SK-N-SH treated with all-trans-retinoic acid at 6 μM for 48 hours (cell line): ENCODE measurements at regions not wholly inside any gene's neighbourhood (a gene's known extent, or its start where the extent isn't known, plus 50 kb on each side); places are given as distances from the start of the nearest gene placed in this dataset.

Experiments
- ATAC-seq: fragments of 200-7000 bp; cut with Tn5 transposase; 3 replicates; pipeline ENCODE4 v1.9.1; 2020; ENCODE audit warnings: mild to moderate bottlenecking, moderate library complexity
- ARNTL ChIP-seq: fragments of 450-650 bp; formaldehyde crosslinking; IDR thresholded peaks from 2 replicates; pipeline ENCODE4 v1.5.0; 2020; ENCODE audit warnings: low read depth, mild to moderate bottlenecking, moderate library complexity, borderline replicate concordance
- CREB5 ChIP-seq: fragments of 250-450 bp; sonication (Bioruptor Pico); IDR thresholded peaks from 2 replicates; pipeline ENCODE4 v1.5.1; 2020; ENCODE audit warnings: low read depth, mild to moderate bottlenecking, moderate library complexity
- GLIS3 ChIP-seq: fragments of 250-450 bp; sonication (Bioruptor Pico); IDR thresholded peaks from 2 replicates; pipeline ENCODE4 v1.5.0; 2020; ENCODE audit warnings: mild to moderate bottlenecking, moderate library complexity
- ISL1 ChIP-seq: fragments of 250-450 bp; sonication (Bioruptor Pico); IDR thresholded peaks from 2 replicates; pipeline ENCODE4 v2.1.2; 2022; ENCODE audit warnings: mild to moderate bottlenecking, moderate library complexity
- OSR1 ChIP-seq: fragments of 250-450 bp; sonication (Bioruptor Pico); IDR thresholded peaks from 2 replicates; pipeline ENCODE4 v1.8.0; 2022; ENCODE audit warnings: moderate library complexity, mild to moderate bottlenecking, inconsistent platforms
- POU6F1 ChIP-seq: fragments of 250-450 bp; sonication (Bioruptor Pico); IDR thresholded peaks from 2 replicates; pipeline ENCODE4 v1.8.0; 2021; ENCODE audit warnings: low read depth, mild to moderate bottlenecking, moderate library complexity, borderline replicate concordance
- PPARA ChIP-seq: fragments of 250-450 bp; sonication (Bioruptor Pico); IDR thresholded peaks from 2 replicates; pipeline ENCODE4 v1.5.0; 2020; ENCODE audit warnings: mild to moderate bottlenecking, borderline replicate concordance
- RARB ChIP-seq: fragments of 250-450 bp; sonication (Bioruptor Pico); IDR thresholded peaks from 2 replicates; pipeline ENCODE4 v1.8.0; 2021; ENCODE audit warnings: mild to moderate bottlenecking, moderate library complexity
- SNAI2 ChIP-seq: fragments of 250-450 bp; sonication (Bioruptor Pico); IDR thresholded peaks from 2 replicates; pipeline ENCODE4 v1.5.0; 2020; ENCODE audit warnings: mild to moderate bottlenecking, moderate library complexity
- TCF4 ChIP-seq: fragments of 250-450 bp; sonication (Bioruptor Pico); IDR thresholded peaks from 2 replicates; pipeline ENCODE4 v1.8.0; 2021; ENCODE audit warnings: mild to moderate bottlenecking, moderate library complexity, borderline replicate concordance
- TOX ChIP-seq: fragments of 250-450 bp; sonication (Bioruptor Pico); IDR thresholded peaks from 2 replicates; pipeline ENCODE4 v1.8.0; 2021; ENCODE audit warnings: mild to moderate bottlenecking, moderate library complexity, borderline replicate concordance
- ZC3H10 ChIP-seq: fragments of 250-450 bp; sonication (Bioruptor Pico); IDR thresholded peaks from 2 replicates; pipeline ENCODE4 v1.5.1; 2021; ENCODE audit warnings: mild to moderate bottlenecking, moderate library complexity
- ZFP3 ChIP-seq: fragments of 250-450 bp; sonication (Bioruptor Pico); IDR thresholded peaks from 2 replicates; pipeline ENCODE4 v1.5.0; 2020; ENCODE audit warnings: mild to moderate bottlenecking, moderate library complexity
- ZFP30 ChIP-seq: fragments of 450-650 bp; formaldehyde crosslinking; IDR thresholded peaks from 2 replicates; pipeline ENCODE4 v1.5.0; 2022; ENCODE audit warnings: mild to moderate bottlenecking, moderate library complexity
- ZNF565 ChIP-seq: fragments of 450-650 bp; formaldehyde crosslinking; conservative IDR thresholded peaks from 2 replicates; pipeline ENCODE4 v1.5.0; 2020; ENCODE audit warnings: low read depth, mild to moderate bottlenecking, moderate library complexity
- ZNF70 ChIP-seq: fragments of 450-650 bp; formaldehyde crosslinking; IDR thresholded peaks from 2 replicates; pipeline ENCODE4 v1.5.0; 2020; ENCODE audit warnings: mild to moderate bottlenecking, moderate library complexity
- ZNF8 ChIP-seq: fragments of 450-650 bp; formaldehyde crosslinking; IDR thresholded peaks from 2 replicates; pipeline ENCODE4 v1.5.0; 2020; ENCODE audit warnings: mild to moderate bottlenecking, moderate library complexity
- TF ChIP-seq, protein P1 (sequence below): fragments of 250-450 bp; sonication (Bioruptor Pico); IDR thresholded peaks from 2 replicates; pipeline ENCODE4 v1.8.0; 2020; ENCODE audit warnings: mild to moderate bottlenecking, moderate library complexity, borderline replicate concordance
- TF ChIP-seq, protein P2 (sequence below): fragments of 250-450 bp; sonication (Bioruptor Pico); IDR thresholded peaks from 2 replicates; pipeline ENCODE4 v1.5.1; 2021; ENCODE audit warnings: mild to moderate bottlenecking, moderate library complexity
- TF ChIP-seq, protein P3 (sequence below): fragments of 250-450 bp; sonication (Bioruptor Pico); IDR thresholded peaks from 2 replicates; pipeline ENCODE4 v1.5.0; 2020; ENCODE audit warnings: mild to moderate bottlenecking, moderate library complexity

- TF ChIP-seq, protein P1, sequence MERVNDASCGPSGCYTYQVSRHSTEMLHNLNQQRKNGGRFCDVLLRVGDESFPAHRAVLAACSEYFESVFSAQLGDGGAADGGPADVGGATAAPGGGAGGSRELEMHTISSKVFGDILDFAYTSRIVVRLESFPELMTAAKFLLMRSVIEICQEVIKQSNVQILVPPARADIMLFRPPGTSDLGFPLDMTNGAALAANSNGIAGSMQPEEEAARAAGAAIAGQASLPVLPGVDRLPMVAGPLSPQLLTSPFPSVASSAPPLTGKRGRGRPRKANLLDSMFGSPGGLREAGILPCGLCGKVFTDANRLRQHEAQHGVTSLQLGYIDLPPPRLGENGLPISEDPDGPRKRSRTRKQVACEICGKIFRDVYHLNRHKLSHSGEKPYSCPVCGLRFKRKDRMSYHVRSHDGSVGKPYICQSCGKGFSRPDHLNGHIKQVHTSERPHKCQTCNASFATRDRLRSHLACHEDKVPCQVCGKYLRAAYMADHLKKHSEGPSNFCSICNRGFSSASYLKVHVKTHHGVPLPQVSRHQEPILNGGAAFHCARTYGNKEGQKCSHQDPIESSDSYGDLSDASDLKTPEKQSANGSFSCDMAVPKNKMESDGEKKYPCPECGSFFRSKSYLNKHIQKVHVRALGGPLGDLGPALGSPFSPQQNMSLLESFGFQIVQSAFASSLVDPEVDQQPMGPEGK (CRISPR knock-in tag), result no peak
These were observed 233.4 kb upstream of the HS3ST3A1 start (continued) for GRCh38 chr17:13835151-13835550.

DNA sequence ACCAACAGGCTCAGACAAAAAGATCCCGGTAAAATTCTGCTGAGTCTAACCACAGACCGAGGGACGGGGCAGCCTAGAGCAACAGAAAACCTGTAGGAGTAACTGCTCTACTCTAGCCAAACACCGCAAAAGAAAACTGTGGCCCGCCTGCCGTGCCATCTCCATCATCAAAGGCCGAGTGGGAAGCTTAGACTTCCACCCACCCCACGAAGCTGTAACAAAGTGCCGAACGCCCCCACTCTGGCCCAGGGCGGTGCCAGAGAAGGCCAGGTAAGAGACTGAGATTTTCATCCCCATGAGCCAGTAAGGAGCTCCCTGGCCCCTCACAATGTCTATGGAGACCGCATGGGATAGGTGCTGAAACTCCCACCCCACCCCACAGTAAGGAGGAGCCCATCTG is 231.9 kb upstream of the COX10 start:
- no peak for ATAC-seq
- no peak for TF ChIP-seq CREB5 (CRISPR knock-in tag)
- no peak for TF ChIP-seq OSR1 (CRISPR knock-in tag)
- no peak for TF ChIP-seq GLIS3
- TF ChIP-seq, all 23 proteins: peak for 0

GRCh38 chr17:13840254-13840653 is 229.1 kb upstream of the COX10 start:
- no peak for ATAC-seq
- TF ChIP-seq ZC3H10 (CRISPR knock-in tag) (no peak), TCF4 (CRISPR knock-in tag) (no peak), ARNTL (CRISPR knock-in tag) (no peak), ISL1 (no peak), POU6F1 (no peak), ZNF8 (CRISPR knock-in tag) (no peak), RARB (no peak), SNAI2 (CRISPR knock-in tag) (no peak), OSR1 (CRISPR knock-in tag) (no peak), CREB5 (CRISPR knock-in tag) (no peak)

DNA sequence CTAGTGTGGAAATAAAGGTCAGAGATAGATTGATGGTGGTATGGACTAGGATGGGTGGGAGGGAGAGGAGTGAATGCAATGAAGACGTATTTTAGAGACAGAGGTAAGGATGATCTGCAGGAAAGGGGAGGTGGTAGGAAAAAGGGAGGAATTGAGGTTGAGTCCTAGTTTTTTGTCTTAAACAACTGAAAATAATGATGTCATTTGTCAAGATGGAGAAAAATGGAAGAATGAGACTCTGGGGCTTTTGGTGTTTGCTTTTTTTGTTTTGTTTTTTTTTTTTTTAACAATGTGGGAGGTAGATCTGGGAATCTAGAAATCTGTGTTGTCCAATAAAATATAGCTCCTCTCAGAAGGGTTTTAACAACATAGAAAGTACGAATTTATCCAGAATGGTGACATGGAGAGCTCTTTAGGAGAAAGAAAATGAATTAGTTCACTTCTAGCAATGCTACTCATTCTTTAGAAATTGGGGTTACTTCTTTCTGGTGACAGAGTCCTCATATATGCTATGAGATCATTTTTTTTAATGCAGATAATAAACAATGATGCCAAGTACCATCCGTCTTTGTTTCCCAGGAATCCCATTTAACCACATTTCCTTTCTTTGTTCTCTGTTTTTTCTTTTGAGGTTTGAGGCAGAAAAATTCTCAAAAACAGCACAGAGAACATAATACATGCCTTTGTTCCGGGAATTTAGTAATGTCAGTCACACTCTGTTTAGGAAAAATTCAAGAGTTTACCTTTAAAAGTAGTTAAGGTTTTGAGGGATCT is 225.3 kb upstream of the COX10 start:
- no peak for TF ChIP-seq RARB
- TF ChIP-seq OSR1 (CRISPR knock-in tag), result no peak
- TF ChIP-seq, protein P2, sequence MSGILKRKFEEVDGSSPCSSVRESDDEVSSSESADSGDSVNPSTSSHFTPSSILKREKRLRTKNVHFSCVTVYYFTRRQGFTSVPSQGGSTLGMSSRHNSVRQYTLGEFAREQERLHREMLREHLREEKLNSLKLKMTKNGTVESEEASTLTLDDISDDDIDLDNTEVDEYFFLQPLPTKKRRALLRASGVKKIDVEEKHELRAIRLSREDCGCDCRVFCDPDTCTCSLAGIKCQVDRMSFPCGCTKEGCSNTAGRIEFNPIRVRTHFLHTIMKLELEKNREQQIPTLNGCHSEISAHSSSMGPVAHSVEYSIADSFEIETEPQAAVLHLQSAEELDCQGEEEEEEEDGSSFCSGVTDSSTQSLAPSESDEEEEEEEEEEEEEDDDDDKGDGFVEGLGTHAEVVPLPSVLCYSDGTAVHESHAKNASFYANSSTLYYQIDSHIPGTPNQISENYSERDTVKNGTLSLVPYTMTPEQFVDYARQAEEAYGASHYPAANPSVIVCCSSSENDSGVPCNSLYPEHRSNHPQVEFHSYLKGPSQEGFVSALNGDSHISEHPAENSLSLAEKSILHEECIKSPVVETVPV (CRISPR knock-in tag), result no peak
- TF ChIP-seq TCF4 (CRISPR knock-in tag), result no peak
- TF ChIP-seq PPARA, result no peak
- TF ChIP-seq, protein P1 (CRISPR knock-in tag), result no peak
- no peak for TF ChIP-seq ZNF565 (CRISPR knock-in tag)
- TF ChIP-seq ZC3H10 (CRISPR knock-in tag), result no peak
- no peak for TF ChIP-seq POU6F1
- TF ChIP-seq SNAI2 (CRISPR knock-in tag), result no peak
- no peak for TF ChIP-seq ZFP3
- no peak for TF ChIP-seq GLIS3
- TF ChIP-seq ZNF70 (CRISPR knock-in tag), result no peak
- TF ChIP-seq ZFP30 (CRISPR knock-in tag), result no peak
- TF ChIP-seq TOX (CRISPR knock-in tag), result no peak
- TF ChIP-seq, protein P3, sequence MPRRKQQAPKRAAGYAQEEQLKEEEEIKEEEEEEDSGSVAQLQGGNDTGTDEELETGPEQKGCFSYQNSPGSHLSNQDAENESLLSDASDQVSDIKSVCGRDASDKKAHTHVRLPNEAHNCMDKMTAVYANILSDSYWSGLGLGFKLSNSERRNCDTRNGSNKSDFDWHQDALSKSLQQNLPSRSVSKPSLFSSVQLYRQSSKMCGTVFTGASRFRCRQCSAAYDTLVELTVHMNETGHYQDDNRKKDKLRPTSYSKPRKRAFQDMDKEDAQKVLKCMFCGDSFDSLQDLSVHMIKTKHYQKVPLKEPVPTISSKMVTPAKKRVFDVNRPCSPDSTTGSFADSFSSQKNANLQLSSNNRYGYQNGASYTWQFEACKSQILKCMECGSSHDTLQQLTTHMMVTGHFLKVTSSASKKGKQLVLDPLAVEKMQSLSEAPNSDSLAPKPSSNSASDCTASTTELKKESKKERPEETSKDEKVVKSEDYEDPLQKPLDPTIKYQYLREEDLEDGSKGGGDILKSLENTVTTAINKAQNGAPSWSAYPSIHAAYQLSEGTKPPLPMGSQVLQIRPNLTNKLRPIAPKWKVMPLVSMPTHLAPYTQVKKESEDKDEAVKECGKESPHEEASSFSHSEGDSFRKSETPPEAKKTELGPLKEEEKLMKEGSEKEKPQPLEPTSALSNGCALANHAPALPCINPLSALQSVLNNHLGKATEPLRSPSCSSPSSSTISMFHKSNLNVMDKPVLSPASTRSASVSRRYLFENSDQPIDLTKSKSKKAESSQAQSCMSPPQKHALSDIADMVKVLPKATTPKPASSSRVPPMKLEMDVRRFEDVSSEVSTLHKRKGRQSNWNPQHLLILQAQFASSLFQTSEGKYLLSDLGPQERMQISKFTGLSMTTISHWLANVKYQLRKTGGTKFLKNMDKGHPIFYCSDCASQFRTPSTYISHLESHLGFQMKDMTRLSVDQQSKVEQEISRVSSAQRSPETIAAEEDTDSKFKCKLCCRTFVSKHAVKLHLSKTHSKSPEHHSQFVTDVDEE (CRISPR knock-in tag), result no peak
- no peak for ATAC-seq
